GM12878 (cell line): ENCODE measurements at regions not wholly inside any gene's neighbourhood (a gene's known extent, or its start where the extent isn't known, plus 50 kb on each side); places are given as distances from the start of the nearest gene placed in this dataset.

ENCODE experiments used
- ATAC-seq: fragments of 200-7000 bp; cut with Tn5 transposase; 3 replicates; pipeline ENCODE4 v1.9.1; 2020; ENCODE audit warnings: mild to moderate bottlenecking, moderate library complexity
- BruUV-seq: library from RNA; stranded (reverse); fragments of 400-500 nt; replicated peaks from 2 replicates; lab custom pipeline; 2021; lab: Mats Ljungman, UMichigan
- CTCF ChIA-PET: fragments of 300-600 bp; sonication (Branson Sonifier 250); formaldehyde crosslinking; extraction: SDS; loops from one replicate; lab custom pipeline; 2021; ENCODE audit warnings: inconsistent platforms; lab: Yijun Ruan, JAX
- POLR2A ChIA-PET: fragments of 350-600 bp; formaldehyde crosslinking; extraction: SDS; loops from one replicate; lab custom pipeline; 2021; ENCODE audit warnings: inconsistent platforms; lab: Charles Lee
- RAD21 ChIA-PET: fragments of 300-600 bp; sonication (Branson Sonifier 250); formaldehyde crosslinking; loops from one replicate; lab custom pipeline; 2023; ENCODE audit warnings: antibody characterized with exemption; ENCODE audit not compliant: unreplicated experiment; lab: Charles Lee
- SMC1A ChIA-PET: fragments of 300-600 bp; sonication (Branson Sonifier 250); formaldehyde crosslinking; loops from one replicate; lab custom pipeline; 2023; ENCODE audit not compliant: unreplicated experiment, uncharacterized antibody; lab: Charles Lee
- DNase-seq: peaks from one replicate; pipeline ENCODE4 v3.0.0-alpha.2; 2011; ENCODE audit warnings: low read depth, low spot score
- FAIRE-seq: peaks from 3 replicates; lab custom pipeline; 2011; peaks lifted over from hg19 to GRCh38; lab: Jason Lieb, UNC
- H2AFZ ChIP-seq: 2 replicates; pipeline ENCODE4 v1.6.0; 2011; ENCODE audit warnings: low read depth, low read length, control low read depth; ENCODE audit not compliant: control insufficient read depth
- H3K27ac ChIP-seq: 2 replicates; pipeline ENCODE4 v1.5.1; 2011; ENCODE audit warnings: control low read depth; ENCODE audit not compliant: control insufficient read depth, insufficient read depth
- H3K27me3 ChIP-seq, 2 experiments: replicated peaks in 1 of 2; 2 replicates each; pipeline versions ENCODE4 v1.6.0 to v1.6.1; 2011; ENCODE audit warnings: low read length in 1 of 2; ENCODE audit not compliant: control insufficient read depth in 2 of 2, insufficient read depth in 2 of 2
- H3K36me3 ChIP-seq, 2 experiments: 2 replicates each; pipeline ENCODE4 v1.5.1; 2011; ENCODE audit warnings: low read length in 1 of 2; ENCODE audit not compliant: control insufficient read depth in 2 of 2, insufficient read depth in 2 of 2
- H3K4me1 ChIP-seq: 2 replicates; pipeline ENCODE4 v1.6.1; 2011; ENCODE audit warnings: mild to moderate bottlenecking, low read length, moderate library complexity, mixed read lengths; ENCODE audit not compliant: control insufficient read depth, insufficient read depth
- H3K4me2 ChIP-seq: 2 replicates; pipeline ENCODE4 v1.6.0; 2011; ENCODE audit warnings: control low read depth; ENCODE audit not compliant: control insufficient read depth, insufficient read depth
- H3K4me3 ChIP-seq: fragments of 200-600 bp; sonication (generic); 2 replicates; pipeline ENCODE4 v1.5.1; 2016
- H3K79me2 ChIP-seq: 2 replicates; pipeline ENCODE4 v1.6.0; 2011; ENCODE audit warnings: low read length; ENCODE audit not compliant: control insufficient read depth, insufficient read depth
- H3K9ac ChIP-seq: 2 replicates; pipeline ENCODE4 v1.8.0; 2011; ENCODE audit warnings: low read length, control low read depth, mixed read lengths; ENCODE audit not compliant: control insufficient read depth, insufficient read depth
- H3K9me3 ChIP-seq: replicated peaks from 3 replicates; pipeline ENCODE4 v1.5.1; 2011; ENCODE audit warnings: mild to moderate bottlenecking, low read length; ENCODE audit not compliant: control insufficient read depth, insufficient read depth
- H4K20me1 ChIP-seq: 2 replicates; pipeline ENCODE4 v1.6.0; 2011; ENCODE audit not compliant: control insufficient read depth, insufficient read depth
- ATF7 ChIP-seq: fragments of 450-650 bp; IDR thresholded peaks from 2 replicates; pipeline ENCODE4 v1.6.1; 2016; ENCODE audit warnings: low read depth, mild to moderate bottlenecking
- FOS ChIP-seq: IDR thresholded peaks from 3 replicates; pipeline ENCODE4 v1.6.1; 2011; ENCODE audit warnings: borderline replicate concordance; ENCODE audit not compliant: insufficient read length; ENCODE audit errors: extremely low read depth
- FOXM1 ChIP-seq: IDR thresholded peaks from 2 replicates; pipeline ENCODE4 v1.6.1; 2012; ENCODE audit warnings: low read depth, mild to moderate bottlenecking, inconsistent platforms, low read length, moderate library complexity
- HDAC6 ChIP-seq: fragments of 200-600 bp; sonication (generic); IDR thresholded peaks from one replicate; pipeline ENCODE4 v1.8.0; 2017; ENCODE audit warnings: antibody characterized with exemption; ENCODE audit not compliant: unreplicated experiment
- LARP7 ChIP-seq: fragments of 450-650 bp; IDR thresholded peaks from 2 replicates; pipeline ENCODE4 v1.6.1; 2017; ENCODE audit warnings: mild to moderate bottlenecking
- NFYA ChIP-seq: IDR thresholded peaks from 2 replicates; pipeline ENCODE4 v1.6.1; 2011; ENCODE audit warnings: low read depth, mild to moderate bottlenecking, low read length, improper control_type of control experiment, borderline replicate concordance
- NRF1 ChIP-seq: conservative IDR thresholded peaks from 2 replicates; pipeline ENCODE4 v1.6.1; 2011; ENCODE audit warnings: mild to moderate bottlenecking, low read depth, low read length, improper control_type of control experiment
- RBBP5 ChIP-seq: fragments of 200-600 bp; sonication (generic); conservative IDR thresholded peaks from 2 replicates; pipeline ENCODE4 v1.6.1; 2016
- SUZ12 ChIP-seq: fragments of 200-600 bp; sonication (generic); IDR thresholded peaks from one replicate; pipeline ENCODE4 v1.6.1; 2018; ENCODE audit warnings: antibody characterized with exemption, mild to moderate bottlenecking; ENCODE audit not compliant: unreplicated experiment
- TCF12 ChIP-seq: IDR thresholded peaks from 2 replicates; pipeline ENCODE4 v1.6.1; 2011; ENCODE audit warnings: low read depth, mild to moderate bottlenecking, low read length
- WGBS: methylation state at CpG from one replicate; pipeline ENCODE4 v1.1.6; 2016; ENCODE audit warnings: low lambda C conversion rate; ENCODE audit not compliant: insufficient replicate concordance, insufficient coverage; ENCODE audit errors: missing lambda C conversion rate; 5-methylcytosine and 5-hydroxymethylcytosine counted together
- in situ Hi-C: fragments of 300-500 bp; cut with MboI; formaldehyde crosslinking; loops from 9 replicates; pipeline ENCODE4 v1.14.3; 2018; ENCODE audit warnings: mixed read lengths
- intact Hi-C: fragments of 100-400 bp; cut with micrococcal nuclease; formaldehyde crosslinking; loops from one replicate; pipeline ENCODE4 v1.14.2; 2022; ENCODE audit not compliant: unreplicated experiment
- TF ChIP-seq, protein P1 (sequence below): IDR thresholded peaks from 2 replicates; pipeline ENCODE4 v1.6.1; 2012; ENCODE audit warnings: improper control_type of control experiment, low read depth, low read length; ENCODE audit not compliant: insufficient replicate concordance
- TF ChIP-seq, protein P2 (sequence below): fragments of 450-650 bp; IDR thresholded peaks from 2 replicates; pipeline ENCODE4 v1.6.1; 2016; ENCODE audit warnings: mild to moderate bottlenecking, moderate library complexity, borderline replicate concordance
- TF ChIP-seq, protein P3 (sequence below): IDR thresholded peaks from 2 replicates; pipeline ENCODE4 v1.6.1; 2011; ENCODE audit warnings: mild to moderate bottlenecking, low read depth, low read length, moderate library complexity; ENCODE audit not compliant: insufficient replicate concordance

DNA sequence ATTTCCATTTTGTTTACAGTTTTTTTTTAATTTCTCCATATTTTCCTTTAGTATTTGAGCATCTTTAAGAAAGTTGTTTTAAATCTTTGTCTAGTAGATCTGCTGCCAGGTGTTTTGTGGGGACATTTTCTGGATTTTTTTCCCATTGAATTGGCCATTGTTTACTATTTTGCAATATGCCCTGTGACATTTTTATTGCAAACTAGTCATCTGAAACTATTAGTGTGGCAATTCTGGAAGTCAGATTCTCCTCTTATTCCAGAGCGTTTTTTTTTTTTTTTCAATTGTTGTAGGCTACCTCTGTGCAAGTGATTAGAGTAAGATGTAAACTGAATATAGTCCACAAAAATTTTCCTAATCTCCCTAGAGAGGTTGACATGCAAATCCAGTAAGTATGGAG, 334.2 kb downstream of the PYDC2 start:
- 9% methylated on average over 1 of the region's 1 CpG for WGBS
- Histone ChIP-seq H3K9ac (no peak overlapping the region), H3K79me2 (no peaks in the 10 kb centered on the region), H3K36me3 (no peaks in the 10 kb centered on the region), H3K4me2 (no peak overlapping the region), H2AFZ (no peak overlapping the region)
- no peak for FAIRE-seq
- RAD21 ChIA-PET = no interaction called here
- intact Hi-C loops = no loop called here
- SMC1A ChIA-PET = no interaction called here
- TF ChIP-seq NFYA (no peak), HDAC6 (no peak), NRF1 (no peak), LARP7 (no peak), TCF12 (no peak), FOXM1 (no peak), SUZ12 (no peak), RBBP5 (no peak), ATF7 (no peak), FOS (no peak)
- TF ChIP-seq, protein P1, sequence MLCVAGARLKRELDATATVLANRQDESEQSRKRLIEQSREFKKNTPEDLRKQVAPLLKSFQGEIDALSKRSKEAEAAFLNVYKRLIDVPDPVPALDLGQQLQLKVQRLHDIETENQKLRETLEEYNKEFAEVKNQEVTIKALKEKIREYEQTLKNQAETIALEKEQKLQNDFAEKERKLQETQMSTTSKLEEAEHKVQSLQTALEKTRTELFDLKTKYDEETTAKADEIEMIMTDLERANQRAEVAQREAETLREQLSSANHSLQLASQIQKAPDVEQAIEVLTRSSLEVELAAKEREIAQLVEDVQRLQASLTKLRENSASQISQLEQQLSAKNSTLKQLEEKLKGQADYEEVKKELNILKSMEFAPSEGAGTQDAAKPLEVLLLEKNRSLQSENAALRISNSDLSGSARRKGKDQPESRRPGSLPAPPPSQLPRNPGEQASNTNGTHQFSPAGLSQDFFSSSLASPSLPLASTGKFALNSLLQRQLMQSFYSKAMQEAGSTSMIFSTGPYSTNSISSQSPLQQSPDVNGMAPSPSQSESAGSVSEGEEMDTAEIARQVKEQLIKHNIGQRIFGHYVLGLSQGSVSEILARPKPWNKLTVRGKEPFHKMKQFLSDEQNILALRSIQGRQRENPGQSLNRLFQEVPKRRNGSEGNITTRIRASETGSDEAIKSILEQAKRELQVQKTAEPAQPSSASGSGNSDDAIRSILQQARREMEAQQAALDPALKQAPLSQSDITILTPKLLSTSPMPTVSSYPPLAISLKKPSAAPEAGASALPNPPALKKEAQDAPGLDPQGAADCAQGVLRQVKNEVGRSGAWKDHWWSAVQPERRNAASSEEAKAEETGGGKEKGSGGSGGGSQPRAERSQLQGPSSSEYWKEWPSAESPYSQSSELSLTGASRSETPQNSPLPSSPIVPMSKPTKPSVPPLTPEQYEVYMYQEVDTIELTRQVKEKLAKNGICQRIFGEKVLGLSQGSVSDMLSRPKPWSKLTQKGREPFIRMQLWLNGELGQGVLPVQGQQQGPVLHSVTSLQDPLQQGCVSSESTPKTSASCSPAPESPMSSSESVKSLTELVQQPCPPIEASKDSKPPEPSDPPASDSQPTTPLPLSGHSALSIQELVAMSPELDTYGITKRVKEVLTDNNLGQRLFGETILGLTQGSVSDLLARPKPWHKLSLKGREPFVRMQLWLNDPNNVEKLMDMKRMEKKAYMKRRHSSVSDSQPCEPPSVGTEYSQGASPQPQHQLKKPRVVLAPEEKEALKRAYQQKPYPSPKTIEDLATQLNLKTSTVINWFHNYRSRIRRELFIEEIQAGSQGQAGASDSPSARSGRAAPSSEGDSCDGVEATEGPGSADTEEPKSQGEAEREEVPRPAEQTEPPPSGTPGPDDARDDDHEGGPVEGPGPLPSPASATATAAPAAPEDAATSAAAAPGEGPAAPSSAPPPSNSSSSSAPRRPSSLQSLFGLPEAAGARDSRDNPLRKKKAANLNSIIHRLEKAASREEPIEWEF = no peak
- TF ChIP-seq, protein P2, sequence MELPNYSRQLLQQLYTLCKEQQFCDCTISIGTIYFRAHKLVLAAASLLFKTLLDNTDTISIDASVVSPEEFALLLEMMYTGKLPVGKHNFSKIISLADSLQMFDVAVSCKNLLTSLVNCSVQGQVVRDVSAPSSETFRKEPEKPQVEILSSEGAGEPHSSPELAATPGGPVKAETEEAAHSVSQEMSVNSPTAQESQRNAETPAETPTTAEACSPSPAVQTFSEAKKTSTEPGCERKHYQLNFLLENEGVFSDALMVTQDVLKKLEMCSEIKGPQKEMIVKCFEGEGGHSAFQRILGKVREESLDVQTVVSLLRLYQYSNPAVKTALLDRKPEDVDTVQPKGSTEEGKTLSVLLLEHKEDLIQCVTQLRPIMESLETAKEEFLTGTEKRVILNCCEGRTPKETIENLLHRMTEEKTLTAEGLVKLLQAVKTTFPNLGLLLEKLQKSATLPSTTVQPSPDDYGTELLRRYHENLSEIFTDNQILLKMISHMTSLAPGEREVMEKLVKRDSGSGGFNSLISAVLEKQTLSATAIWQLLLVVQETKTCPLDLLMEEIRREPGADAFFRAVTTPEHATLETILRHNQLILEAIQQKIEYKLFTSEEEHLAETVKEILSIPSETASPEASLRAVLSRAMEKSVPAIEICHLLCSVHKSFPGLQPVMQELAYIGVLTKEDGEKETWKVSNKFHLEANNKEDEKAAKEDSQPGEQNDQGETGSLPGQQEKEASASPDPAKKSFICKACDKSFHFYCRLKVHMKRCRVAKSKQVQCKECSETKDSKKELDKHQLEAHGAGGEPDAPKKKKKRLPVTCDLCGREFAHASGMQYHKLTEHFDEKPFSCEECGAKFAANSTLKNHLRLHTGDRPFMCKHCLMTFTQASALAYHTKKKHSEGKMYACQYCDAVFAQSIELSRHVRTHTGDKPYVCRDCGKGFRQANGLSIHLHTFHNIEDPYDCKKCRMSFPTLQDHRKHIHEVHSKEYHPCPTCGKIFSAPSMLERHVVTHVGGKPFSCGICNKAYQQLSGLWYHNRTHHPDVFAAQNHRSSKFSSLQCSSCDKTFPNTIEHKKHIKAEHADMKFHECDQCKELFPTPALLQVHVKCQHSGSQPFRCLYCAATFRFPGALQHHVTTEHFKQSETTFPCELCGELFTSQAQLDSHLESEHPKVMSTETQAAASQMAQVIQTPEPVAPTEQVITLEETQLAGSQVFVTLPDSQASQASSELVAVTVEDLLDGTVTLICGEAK = no peak
- TF ChIP-seq, protein P3, sequence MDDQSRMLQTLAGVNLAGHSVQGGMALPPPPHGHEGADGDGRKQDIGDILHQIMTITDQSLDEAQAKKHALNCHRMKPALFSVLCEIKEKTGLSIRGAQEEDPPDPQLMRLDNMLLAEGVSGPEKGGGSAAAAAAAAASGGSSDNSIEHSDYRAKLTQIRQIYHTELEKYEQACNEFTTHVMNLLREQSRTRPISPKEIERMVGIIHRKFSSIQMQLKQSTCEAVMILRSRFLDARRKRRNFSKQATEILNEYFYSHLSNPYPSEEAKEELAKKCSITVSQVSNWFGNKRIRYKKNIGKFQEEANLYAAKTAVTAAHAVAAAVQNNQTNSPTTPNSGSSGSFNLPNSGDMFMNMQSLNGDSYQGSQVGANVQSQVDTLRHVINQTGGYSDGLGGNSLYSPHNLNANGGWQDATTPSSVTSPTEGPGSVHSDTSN = no peak
- TF ChIP-seq, all 136 proteins: peak for 0
- in situ Hi-C loops = no loop called here
- Histone ChIP-seq H3K4me3 (no peak overlapping the region), H3K9me3 (no peaks in the 10 kb centered on the region; the same call in 2 of the 3 replicates), H3K27me3 (no peaks in the 10 kb centered on the region), H3K4me1 (no peaks in the 10 kb centered on the region), H4K20me1 (no peaks in the 10 kb centered on the region), H3K27ac (no peak overlapping the region)
- no peak for DNase-seq
- ChIA-PET CTCF (no interaction called here), POLR2A (no interaction called here)
- ATAC-seq = no peak
- BruUV-seq = no TSS peak
